Progenitor cell of endocrine pancreas (in vitro differentiated cells): ENCODE measurements at regions not wholly inside any gene's neighbourhood (a gene's known extent, or its start where the extent isn't known, plus 50 kb on each side); places are given as distances from the start of the nearest gene placed in this dataset.

Experiments used
- DNase-seq: peaks from one replicate; pipeline ENCODE4 v3.0.0; 2021; ENCODE audit warnings: low spot score; ENCODE audit not compliant: unreplicated experiment
- H3K27ac Mint-ChIP-seq: 2 replicates; pipeline ENCODE4 v1.8.0; 2021; ENCODE audit warnings: mild to moderate bottlenecking, moderate library complexity, mixed read lengths
- H3K27me3 Mint-ChIP-seq: 2 replicates; pipeline ENCODE4 v1.8.0; 2021; ENCODE audit warnings: mixed read lengths
- H3K36me3 Mint-ChIP-seq: 2 replicates; pipeline ENCODE4 v1.8.0; 2022; ENCODE audit warnings: mixed read lengths; ENCODE audit not compliant: insufficient read depth
- H3K4me1 Mint-ChIP-seq: 2 replicates; pipeline ENCODE4 v1.8.0; 2021; ENCODE audit warnings: low read depth, mixed read lengths
- H3K4me3 Mint-ChIP-seq: 2 replicates; pipeline ENCODE4 v1.8.0; 2021; ENCODE audit warnings: low read depth, mild to moderate bottlenecking, moderate library complexity, mixed read lengths
- H3K9me3 Mint-ChIP-seq: 2 replicates; pipeline ENCODE4 v1.8.0; 2021; ENCODE audit warnings: low read depth, mixed read lengths
- TF ChIP-seq, protein P1 (sequence below): fragments of 200-600 bp; sonication (generic); IDR thresholded peaks from one replicate; pipeline ENCODE4 v1.5.0; 2021; ENCODE audit warnings: antibody characterized with exemption, mild to moderate bottlenecking; ENCODE audit not compliant: unreplicated experiment

- no peak overlapping the region for H3K27ac Mint-ChIP-seq
- no peak for DNase-seq
- H3K27me3 Mint-ChIP-seq = no peaks in the 10 kb centered on the region
- TF ChIP-seq, protein P1, sequence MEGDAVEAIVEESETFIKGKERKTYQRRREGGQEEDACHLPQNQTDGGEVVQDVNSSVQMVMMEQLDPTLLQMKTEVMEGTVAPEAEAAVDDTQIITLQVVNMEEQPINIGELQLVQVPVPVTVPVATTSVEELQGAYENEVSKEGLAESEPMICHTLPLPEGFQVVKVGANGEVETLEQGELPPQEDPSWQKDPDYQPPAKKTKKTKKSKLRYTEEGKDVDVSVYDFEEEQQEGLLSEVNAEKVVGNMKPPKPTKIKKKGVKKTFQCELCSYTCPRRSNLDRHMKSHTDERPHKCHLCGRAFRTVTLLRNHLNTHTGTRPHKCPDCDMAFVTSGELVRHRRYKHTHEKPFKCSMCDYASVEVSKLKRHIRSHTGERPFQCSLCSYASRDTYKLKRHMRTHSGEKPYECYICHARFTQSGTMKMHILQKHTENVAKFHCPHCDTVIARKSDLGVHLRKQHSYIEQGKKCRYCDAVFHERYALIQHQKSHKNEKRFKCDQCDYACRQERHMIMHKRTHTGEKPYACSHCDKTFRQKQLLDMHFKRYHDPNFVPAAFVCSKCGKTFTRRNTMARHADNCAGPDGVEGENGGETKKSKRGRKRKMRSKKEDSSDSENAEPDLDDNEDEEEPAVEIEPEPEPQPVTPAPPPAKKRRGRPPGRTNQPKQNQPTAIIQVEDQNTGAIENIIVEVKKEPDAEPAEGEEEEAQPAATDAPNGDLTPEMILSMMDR = no peak
- no peaks in the 10 kb centered on the region for H3K36me3 Mint-ChIP-seq
- H3K4me1 Mint-ChIP-seq = no peaks in the 10 kb centered on the region
- no peaks in the 10 kb centered on the region for H3K9me3 Mint-ChIP-seq
- H3K4me3 Mint-ChIP-seq = no peak overlapping the region
Observed at GRCh38 chr6:47396401-47397069, 81.1 kb upstream of the CD2AP start.

DNA sequence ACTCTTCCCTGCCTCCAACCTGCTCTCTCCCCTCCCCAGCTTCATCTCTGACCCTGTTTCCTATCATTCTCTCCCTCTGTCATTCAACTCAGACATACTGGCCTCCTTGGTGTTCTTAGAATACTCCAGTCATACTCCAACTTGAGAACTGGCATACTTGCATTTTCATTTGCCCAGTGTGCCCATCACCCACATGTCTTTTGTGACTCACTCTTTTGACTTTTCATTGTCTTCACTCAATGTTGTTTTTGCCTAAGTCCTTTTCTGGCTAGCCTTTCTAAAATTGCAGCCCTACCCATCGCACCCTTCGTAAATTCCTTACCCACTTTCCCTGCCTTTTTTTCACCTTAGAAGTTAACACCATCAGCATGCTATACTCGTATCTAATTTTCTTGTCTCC is 77.0 kb upstream of the CD2AP start:
- Mint-ChIP-seq H3K4me1 (no peaks in the 10 kb centered on the region), H3K9me3 (no peaks in the 10 kb centered on the region), H3K27me3 (no peaks in the 10 kb centered on the region), H3K4me3 (no peak overlapping the region), H3K36me3 (no peaks in the 10 kb centered on the region), H3K27ac (no peak overlapping the region)
- DNase-seq = no peak
- TF ChIP-seq, protein P1 = no peak

DNA sequence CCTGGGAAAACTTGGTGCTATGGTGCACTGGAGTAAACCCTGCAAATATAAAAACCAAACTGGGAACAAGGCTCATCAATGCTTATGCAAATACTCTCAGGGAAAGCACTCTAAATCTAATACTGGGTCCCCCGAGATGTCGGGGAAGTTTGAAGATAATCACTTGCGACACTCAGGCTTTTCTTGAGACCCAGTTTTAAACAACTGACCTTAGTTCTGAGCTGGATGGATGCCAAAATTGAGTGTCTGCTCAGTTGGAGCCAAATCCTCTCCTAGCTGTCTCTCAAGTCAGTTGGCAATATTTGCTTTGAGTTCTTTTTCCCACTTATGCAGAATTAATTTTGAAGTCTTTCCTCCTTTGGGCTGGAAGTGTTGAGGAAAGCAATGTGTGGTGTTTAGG is 75.5 kb upstream of the CD2AP start:
- Mint-ChIP-seq H3K27ac (no peak overlapping the region), H3K27me3 (no peaks in the 10 kb centered on the region), H3K4me1 (no peaks in the 10 kb centered on the region), H3K4me3 (no peak overlapping the region), H3K9me3 (no peaks in the 10 kb centered on the region), H3K36me3 (no peaks in the 10 kb centered on the region)
- TF ChIP-seq, protein P1 = no peak
- DNase-seq = no peak

DNA sequence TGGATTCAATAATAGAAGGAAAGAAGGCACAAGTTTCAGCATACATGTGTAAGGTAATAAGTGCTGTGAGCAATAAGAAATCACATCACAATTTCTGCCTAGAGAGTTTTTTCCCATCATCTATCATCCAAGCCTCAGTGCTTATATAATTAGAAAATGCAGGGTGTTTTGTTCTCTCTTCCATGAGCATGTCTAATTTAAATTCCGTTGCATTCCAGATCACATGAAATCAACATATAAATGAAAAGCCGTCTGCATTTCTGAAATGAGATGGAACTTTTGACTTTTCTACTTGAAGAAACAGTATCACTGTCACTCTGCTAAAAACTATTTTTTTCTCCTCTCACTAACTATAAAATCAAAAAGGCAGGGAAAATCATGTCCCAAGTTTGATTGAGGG is 74.5 kb upstream of the CD2AP start:
- Mint-ChIP-seq H3K27me3 (no peaks in the 10 kb centered on the region), H3K9me3 (no peaks in the 10 kb centered on the region), H3K4me3 (no peak overlapping the region)

GRCh38 chr6:47403801-47404200 is 73.8 kb upstream of the CD2AP start:
- H3K4me3 Mint-ChIP-seq = no peak overlapping the region

More for the DNA sequence above, 74.5 kb upstream of the CD2AP start:
- TF ChIP-seq, protein P1 = no peak
- H3K4me1 Mint-ChIP-seq = no peaks in the 10 kb centered on the region
- no peaks in the 10 kb centered on the region for H3K36me3 Mint-ChIP-seq
- DNase-seq = no peak
- no peak overlapping the region for H3K27ac Mint-ChIP-seq

More at GRCh38 chr6:47403801-47404200, 73.8 kb upstream of the CD2AP start:
- TF ChIP-seq, protein P1 = no peak
- H3K27me3 Mint-ChIP-seq = no peaks in the 10 kb centered on the region
- no peak for DNase-seq
- no peaks in the 10 kb centered on the region for H3K9me3 Mint-ChIP-seq
- no peaks in the 10 kb centered on the region for H3K36me3 Mint-ChIP-seq
- no peaks in the 10 kb centered on the region for H3K4me1 Mint-ChIP-seq
- no peak overlapping the region for H3K27ac Mint-ChIP-seq
